WI38 (cell line): ENCODE measurements at regions not wholly inside any gene's neighbourhood (a gene's known extent, or its start where the extent isn't known, plus 50 kb on each side); places are given as distances from the start of the nearest gene placed in this dataset.

Experiments
- H3K4me3 ChIP-seq: 2 replicates; pipeline ENCODE4 v1.5.1; 2011; ENCODE audit warnings: low read depth, mild to moderate bottlenecking, control low read depth, low read length
- TF ChIP-seq, protein P1 (sequence below): IDR thresholded peaks from 2 replicates; pipeline ENCODE4 v1.5.1; 2012; ENCODE audit warnings: low read depth, mild to moderate bottlenecking, control low read depth, low read length

GRCh38 chr9:23567516-23568165 is 258.4 kb downstream of the ELAVL2 start:
- no peak overlapping the region for H3K4me3 ChIP-seq
- TF ChIP-seq, protein P1, sequence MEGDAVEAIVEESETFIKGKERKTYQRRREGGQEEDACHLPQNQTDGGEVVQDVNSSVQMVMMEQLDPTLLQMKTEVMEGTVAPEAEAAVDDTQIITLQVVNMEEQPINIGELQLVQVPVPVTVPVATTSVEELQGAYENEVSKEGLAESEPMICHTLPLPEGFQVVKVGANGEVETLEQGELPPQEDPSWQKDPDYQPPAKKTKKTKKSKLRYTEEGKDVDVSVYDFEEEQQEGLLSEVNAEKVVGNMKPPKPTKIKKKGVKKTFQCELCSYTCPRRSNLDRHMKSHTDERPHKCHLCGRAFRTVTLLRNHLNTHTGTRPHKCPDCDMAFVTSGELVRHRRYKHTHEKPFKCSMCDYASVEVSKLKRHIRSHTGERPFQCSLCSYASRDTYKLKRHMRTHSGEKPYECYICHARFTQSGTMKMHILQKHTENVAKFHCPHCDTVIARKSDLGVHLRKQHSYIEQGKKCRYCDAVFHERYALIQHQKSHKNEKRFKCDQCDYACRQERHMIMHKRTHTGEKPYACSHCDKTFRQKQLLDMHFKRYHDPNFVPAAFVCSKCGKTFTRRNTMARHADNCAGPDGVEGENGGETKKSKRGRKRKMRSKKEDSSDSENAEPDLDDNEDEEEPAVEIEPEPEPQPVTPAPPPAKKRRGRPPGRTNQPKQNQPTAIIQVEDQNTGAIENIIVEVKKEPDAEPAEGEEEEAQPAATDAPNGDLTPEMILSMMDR: no peak

- TF ChIP-seq, protein P1: no peak
- no peak overlapping the region for H3K4me3 ChIP-seq
Observed at GRCh38 chr9:23571414-23572104, 254.5 kb downstream of the ELAVL2 start.

DNA sequence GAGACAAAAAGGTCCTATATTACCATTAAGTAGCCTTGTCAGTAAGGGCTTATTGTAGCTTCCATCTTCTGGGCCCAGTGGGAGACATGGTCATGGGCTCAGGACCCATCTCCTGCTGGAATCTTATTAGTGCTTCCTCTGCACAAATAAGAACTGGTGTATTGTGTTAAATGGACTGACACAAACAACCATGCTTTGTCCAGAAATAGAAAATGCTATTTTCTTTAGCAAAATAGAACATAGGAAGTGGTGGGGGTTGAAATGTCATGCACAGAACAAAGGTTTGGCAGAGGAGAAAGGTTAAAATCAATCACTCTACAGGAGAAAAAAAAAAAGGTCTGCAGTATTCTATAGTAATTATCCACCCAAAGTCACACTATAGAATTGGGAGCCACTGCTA is 252.2 kb downstream of the ELAVL2 start:
- H3K4me3 ChIP-seq: no peak overlapping the region
- TF ChIP-seq, protein P1: no peak

- no peak overlapping the region for H3K4me3 ChIP-seq
- TF ChIP-seq, protein P1: no peak
Observed at GRCh38 chr9:23577611-23578010, 248.4 kb downstream of the ELAVL2 start.

- no peak overlapping the region for H3K4me3 ChIP-seq
- TF ChIP-seq, protein P1: no peak
Observed at GRCh38 chr9:23581931-23582330, 244.1 kb downstream of the ELAVL2 start.

GRCh38 chr9:23582836-23583235 is 243.2 kb downstream of the ELAVL2 start:
- TF ChIP-seq, protein P1: no peak
- no peak overlapping the region for H3K4me3 ChIP-seq

DNA sequence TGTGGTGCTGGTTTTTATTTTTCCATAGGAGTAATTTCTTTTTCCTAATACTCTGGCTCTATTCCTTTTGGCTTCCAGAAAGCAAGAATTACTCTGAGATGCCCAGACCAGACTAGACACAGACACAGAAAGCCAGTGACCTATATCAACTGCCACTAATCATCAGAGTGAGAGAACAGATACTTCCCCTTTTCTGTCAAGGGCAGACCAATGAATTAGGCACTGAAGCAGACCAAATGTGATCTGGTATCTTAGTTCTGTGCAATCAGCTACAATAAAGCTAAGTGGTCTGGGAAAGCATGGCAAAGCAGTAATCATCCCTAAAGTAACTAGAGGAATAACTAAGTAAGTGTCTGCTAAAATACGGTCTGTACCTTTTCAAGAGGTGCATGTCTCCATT is 239.1 kb downstream of the ELAVL2 start:
- TF ChIP-seq, protein P1: no peak
- no peak overlapping the region for H3K4me3 ChIP-seq
